HUES48 (cell line): ENCODE measurements at regions not wholly inside any gene's neighbourhood (a gene's known extent, or its start where the extent isn't known, plus 50 kb on each side); places are given as distances from the start of the nearest gene placed in this dataset.
A peak's percentile ranks its signal among the peaks of the same experiment; 100 is the strongest.

Experiments used
- H3K27ac ChIP-seq: one replicate; pipeline ENCODE4 v1.7.0; 2013; ENCODE audit warnings: low read depth, low read length, inconsistent platforms
- H3K27me3 ChIP-seq: 2 replicates; pipeline ENCODE4 v1.6.1; 2013; ENCODE audit warnings: mild to moderate bottlenecking, low read length; ENCODE audit not compliant: control insufficient read depth, insufficient read depth
- H3K36me3 ChIP-seq: 2 replicates; pipeline ENCODE4 v1.6.1; 2013; ENCODE audit warnings: low read length; ENCODE audit not compliant: control insufficient read depth, insufficient read depth
- H3K4me1 ChIP-seq: 2 replicates; pipeline ENCODE4 v1.6.1; 2013; ENCODE audit warnings: mild to moderate bottlenecking, low read length; ENCODE audit not compliant: control insufficient read depth, insufficient read depth
- H3K4me3 ChIP-seq: 2 replicates; pipeline ENCODE4 v1.5.1; 2013; ENCODE audit warnings: mild to moderate bottlenecking, low read depth, low read length
- H3K9ac ChIP-seq: 2 replicates; pipeline ENCODE4 v1.6.1; 2013; ENCODE audit warnings: mild to moderate bottlenecking, low read depth, low read length, moderate library complexity
- H3K9me3 ChIP-seq: 2 replicates; pipeline ENCODE4 v1.6.1; 2013; ENCODE audit warnings: low read length; ENCODE audit not compliant: control insufficient read depth, insufficient read depth

- Histone ChIP-seq H3K27me3 (no peaks in the 10 kb centered on the region), H3K36me3 (no peaks in the 10 kb centered on the region), H3K9me3 (peaks cover 2% of the 10 kb centered on the region; the same call in 1 of the 2 replicates), H3K27ac (no peak overlapping the region), H3K4me3 (no peak overlapping the region), H3K4me1 (no peaks in the 10 kb centered on the region), H3K9ac (no peak overlapping the region)
Measured at GRCh38 chr2:11996618-11997017, 250.2 kb downstream of the LPIN1 start.

DNA sequence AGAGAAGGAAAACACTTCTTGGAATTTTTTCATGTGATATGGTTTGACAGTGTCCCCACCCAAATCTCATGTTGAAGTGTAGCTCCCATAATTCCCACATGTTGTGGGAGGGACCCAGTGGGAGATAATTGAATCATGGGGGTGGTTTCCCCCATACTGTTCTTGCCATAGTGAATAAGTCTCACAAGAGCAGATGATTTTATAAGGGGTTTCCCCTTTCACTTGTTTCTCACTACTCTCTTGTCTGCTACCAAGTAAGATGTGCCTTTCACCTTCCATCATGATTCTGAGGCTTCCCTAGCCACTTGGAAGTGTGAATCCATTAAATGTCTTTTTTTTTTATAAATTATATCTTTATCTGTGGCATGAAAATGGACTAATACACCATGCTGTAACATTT lies 250.7 kb downstream of the LPIN1 start:
- no peak overlapping the region for H3K4me3 ChIP-seq
- no peak overlapping the region for H3K9ac ChIP-seq
- H3K27me3 ChIP-seq: no peaks in the 10 kb centered on the region
- H3K9me3 ChIP-seq: peaks cover 2% of the 10 kb centered on the region; the same call in 1 of the 2 replicates
- H3K27ac ChIP-seq: no peak overlapping the region
- no peaks in the 10 kb centered on the region for H3K36me3 ChIP-seq
- no peaks in the 10 kb centered on the region for H3K4me1 ChIP-seq

DNA sequence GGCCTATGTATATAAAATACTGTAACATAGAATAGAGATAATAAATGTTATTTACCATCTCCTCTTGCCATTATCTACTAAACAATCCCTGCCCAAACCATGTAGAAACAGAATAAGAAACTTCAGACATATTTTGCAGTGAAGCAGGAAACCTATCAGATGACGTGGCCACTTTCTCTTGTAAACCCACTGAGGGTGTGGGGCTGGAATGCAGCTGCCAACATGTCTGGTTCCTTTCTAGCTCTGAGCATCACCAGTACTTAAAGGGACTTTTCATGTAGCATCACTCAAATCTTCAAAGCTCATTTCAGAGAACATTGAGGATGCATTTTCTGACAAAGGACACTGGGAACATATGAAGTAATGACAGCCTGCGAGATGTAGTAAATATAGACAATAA lies 251.8 kb downstream of the LPIN1 start:
- Histone ChIP-seq H3K27ac (no peak overlapping the region), H3K4me3 (no peak overlapping the region), H3K9ac (no peak overlapping the region), H3K27me3 (no peaks in the 10 kb centered on the region), H3K36me3 (no peaks in the 10 kb centered on the region), H3K9me3 (peaks cover 2% of the 10 kb centered on the region; the same call in 1 of the 2 replicates), H3K4me1 (no peaks in the 10 kb centered on the region)

DNA sequence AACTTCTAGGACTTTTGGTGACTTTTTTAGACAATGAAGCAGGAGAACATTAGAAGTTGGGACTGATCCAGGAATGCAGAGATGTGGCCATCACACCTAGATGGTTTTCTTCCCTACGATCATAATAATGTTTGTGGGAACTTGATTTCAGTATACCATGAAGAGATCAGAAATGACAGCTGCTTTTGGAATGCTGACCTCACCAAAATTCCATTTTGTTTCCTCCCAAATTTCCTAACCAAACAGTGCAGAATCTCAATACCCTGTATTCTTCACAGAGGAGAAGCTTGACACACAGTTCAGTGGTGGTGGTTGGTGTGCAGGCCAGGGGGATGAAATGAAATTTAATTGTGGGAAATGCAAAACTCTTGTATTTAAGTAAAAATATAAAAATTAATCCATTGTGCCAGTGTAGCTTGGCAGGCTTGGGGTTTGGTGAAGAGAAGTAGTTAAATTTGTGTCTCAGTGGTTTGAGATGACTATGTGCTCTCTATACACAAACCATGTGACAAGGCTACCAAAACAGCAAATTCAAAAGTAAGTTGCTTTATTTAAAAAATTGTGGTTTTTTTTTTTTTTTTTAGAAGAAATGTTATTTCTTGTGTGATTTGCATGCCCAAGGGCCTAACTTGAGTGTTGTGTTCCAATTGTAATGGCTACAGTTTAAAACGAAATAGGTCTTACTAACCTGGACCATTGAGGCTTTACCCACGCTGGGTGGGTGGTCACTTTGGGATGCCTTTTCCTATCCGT lies 252.4 kb downstream of the LPIN1 start:
- Histone ChIP-seq H3K9me3 (peaks cover 2% of the 10 kb centered on the region; the same call in 1 of the 2 replicates), H3K4me1 (no peaks in the 10 kb centered on the region), H3K36me3 (no peaks in the 10 kb centered on the region), H3K4me3 (no peak overlapping the region), H3K27ac (no peak overlapping the region), H3K27me3 (no peaks in the 10 kb centered on the region), H3K9ac (no peak overlapping the region)

GRCh38 chr2:12001621-12002020 lies 255.2 kb downstream of the LPIN1 start:
- Histone ChIP-seq H3K4me3 (no peak overlapping the region), H3K27ac (no peak overlapping the region), H3K4me1 (peaks cover 8% of the 10 kb centered on the region), H3K9me3 (no peaks in the 10 kb centered on the region), H3K27me3 (no peaks in the 10 kb centered on the region), H3K9ac (no peak overlapping the region), H3K36me3 (no peaks in the 10 kb centered on the region)

- H3K27ac ChIP-seq: no peak overlapping the region
- no peaks in the 10 kb centered on the region for H3K27me3 ChIP-seq
- no peak overlapping the region for H3K4me3 ChIP-seq
- H3K4me1 ChIP-seq: peaks cover 14% of the 10 kb centered on the region
- H3K9ac ChIP-seq: no peak overlapping the region
- no peaks in the 10 kb centered on the region for H3K36me3 ChIP-seq
- no peaks in the 10 kb centered on the region for H3K9me3 ChIP-seq
Measured at GRCh38 chr2:12002215-12002614, 255.8 kb downstream of the LPIN1 start.

GRCh38 chr2:12004713-12005112 lies 258.3 kb downstream of the LPIN1 start:
- no peaks in the 10 kb centered on the region for H3K9me3 ChIP-seq
- H3K4me3 ChIP-seq: no peak overlapping the region
- H3K36me3 ChIP-seq: no peaks in the 10 kb centered on the region
- no peak overlapping the region for H3K9ac ChIP-seq
- H3K4me1 ChIP-seq: peaks cover 16% of the 10 kb centered on the region
- H3K27me3 ChIP-seq: no peaks in the 10 kb centered on the region
- no peak overlapping the region for H3K27ac ChIP-seq

GRCh38 chr2:12005886-12006681 lies 259.7 kb downstream of the LPIN1 start:
- Histone ChIP-seq H3K27ac (peak overlapping the region; percentile 84), H3K27me3 (no peaks in the 10 kb centered on the region), H3K9me3 (no peaks in the 10 kb centered on the region), H3K4me1 (peaks cover 16% of the 10 kb centered on the region), H3K9ac (no peak overlapping the region), H3K4me3 (no peak overlapping the region), H3K36me3 (no peaks in the 10 kb centered on the region)

DNA sequence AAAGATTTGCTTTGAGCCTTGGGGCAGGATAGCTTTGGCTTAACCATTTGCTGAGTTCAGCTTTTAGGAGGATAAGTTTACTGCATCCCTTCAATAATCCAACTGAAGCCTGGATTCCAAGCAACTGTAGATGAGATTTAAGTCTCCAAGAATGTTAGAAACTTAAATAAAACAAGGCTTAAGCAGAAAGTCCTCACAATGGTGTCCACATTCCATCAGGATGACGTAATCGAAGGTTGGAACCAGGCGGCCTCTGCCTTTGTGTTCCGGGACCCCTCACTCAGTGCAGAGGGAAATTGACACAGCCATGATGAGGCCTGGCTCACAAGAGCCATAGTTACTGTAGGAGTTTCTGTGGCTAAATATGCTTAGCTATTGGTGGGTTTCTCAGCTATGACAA lies 260.4 kb downstream of the LPIN1 start:
- H3K4me1 ChIP-seq: peaks cover 16% of the 10 kb centered on the region
- H3K4me3 ChIP-seq: no peak overlapping the region
- H3K9ac ChIP-seq: no peak overlapping the region
- peak overlapping the region; percentile 84 for H3K27ac ChIP-seq
- no peaks in the 10 kb centered on the region for H3K36me3 ChIP-seq
- no peaks in the 10 kb centered on the region for H3K9me3 ChIP-seq
- H3K27me3 ChIP-seq: no peaks in the 10 kb centered on the region

DNA sequence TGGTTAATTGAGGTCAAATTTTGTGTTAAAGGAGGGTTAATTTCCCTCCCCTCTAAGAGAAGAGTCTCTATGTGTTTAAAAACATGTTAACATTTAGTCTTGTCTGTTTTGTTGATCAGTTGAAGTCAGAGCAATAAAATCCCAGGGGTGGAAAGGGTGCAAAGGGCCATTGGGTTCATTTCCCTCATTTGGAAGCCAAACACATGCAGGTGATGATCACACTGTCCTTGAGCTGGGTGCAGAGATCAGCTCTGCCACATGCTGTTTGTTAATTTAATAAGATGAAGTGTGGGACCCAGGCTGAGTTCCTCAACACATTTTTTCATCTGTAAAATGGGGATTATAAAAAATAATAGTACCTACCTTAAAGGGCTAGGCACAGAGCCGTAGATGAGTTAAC lies 260.9 kb downstream of the LPIN1 start:
- Histone ChIP-seq H3K9me3 (no peaks in the 10 kb centered on the region), H3K4me1 (peaks cover 16% of the 10 kb centered on the region), H3K9ac (no peak overlapping the region), H3K27ac (peak overlapping the region; percentile 84), H3K36me3 (no peaks in the 10 kb centered on the region), H3K4me3 (no peak overlapping the region), H3K27me3 (no peaks in the 10 kb centered on the region)

DNA sequence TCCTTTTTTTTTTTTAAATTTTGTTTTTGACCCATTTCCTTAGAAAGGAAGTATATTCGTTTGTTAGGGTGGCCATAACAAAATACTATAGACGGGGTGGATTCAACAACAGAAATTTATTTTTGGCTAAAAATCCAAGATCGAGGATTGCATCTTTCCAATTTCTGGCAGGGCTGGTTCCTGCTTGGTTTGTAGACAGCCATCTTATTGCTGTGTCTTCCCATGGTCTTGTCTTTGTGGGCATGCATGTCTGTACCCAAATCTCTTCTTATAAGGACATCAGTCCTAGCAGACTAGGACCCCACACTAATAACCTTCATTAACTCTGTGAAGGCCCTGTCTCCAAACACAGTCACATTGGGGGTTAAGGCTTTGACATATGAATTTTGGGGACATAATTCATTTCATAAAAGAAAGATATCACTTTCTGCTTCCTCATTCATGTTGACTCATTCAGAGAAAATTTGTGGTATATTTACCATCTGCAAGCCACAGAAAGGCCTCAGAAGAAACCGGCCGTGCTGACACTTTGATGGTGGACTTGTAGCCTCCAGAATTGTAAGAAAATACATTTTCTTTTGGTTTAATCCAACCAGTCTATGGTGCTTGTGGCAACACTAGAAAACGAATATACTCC lies 262.1 kb downstream of the LPIN1 start:
- Histone ChIP-seq H3K9me3 (no peaks in the 10 kb centered on the region), H3K4me1 (peaks cover 16% of the 10 kb centered on the region), H3K9ac (no peak overlapping the region), H3K4me3 (no peak overlapping the region), H3K27ac (no peak overlapping the region), H3K27me3 (no peaks in the 10 kb centered on the region), H3K36me3 (no peaks in the 10 kb centered on the region)
